Inflammatory macrophage treated with lipopolysaccharide for 4 hours (primary cell): ENCODE measurements at regions not wholly inside any gene's neighbourhood (a gene's known extent, or its start where the extent isn't known, plus 50 kb on each side); places are given as distances from the start of the nearest gene placed in this dataset.

Source experiments
- DNase-seq: peaks from one replicate; pipeline ENCODE4 v3.0.0-alpha.2; 2020

- no peak for DNase-seq
Measured at GRCh38 chr15:47950447-47950846, 170.3 kb upstream of the SLC24A5 start.

DNA sequence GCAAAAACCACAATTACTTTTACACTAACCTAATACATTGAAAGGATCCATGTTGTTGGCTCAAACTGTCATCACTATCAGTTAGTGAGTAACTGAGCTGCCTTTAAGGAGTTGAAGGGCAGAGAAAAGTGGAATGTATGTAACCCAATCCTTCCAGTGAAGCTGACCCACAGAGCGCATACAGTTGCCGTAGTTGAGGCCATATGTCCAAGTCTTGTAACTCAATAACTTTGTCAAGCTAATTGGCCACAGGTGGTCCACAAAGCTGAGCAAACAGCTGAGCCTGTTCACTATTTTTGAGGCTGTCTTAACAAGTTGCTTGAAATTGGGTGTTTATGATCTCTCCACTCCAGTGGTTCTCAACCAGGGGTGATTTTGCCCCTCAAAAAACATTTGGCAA, 169.0 kb upstream of the SLC24A5 start:
- DNase-seq, result no peak

DNA sequence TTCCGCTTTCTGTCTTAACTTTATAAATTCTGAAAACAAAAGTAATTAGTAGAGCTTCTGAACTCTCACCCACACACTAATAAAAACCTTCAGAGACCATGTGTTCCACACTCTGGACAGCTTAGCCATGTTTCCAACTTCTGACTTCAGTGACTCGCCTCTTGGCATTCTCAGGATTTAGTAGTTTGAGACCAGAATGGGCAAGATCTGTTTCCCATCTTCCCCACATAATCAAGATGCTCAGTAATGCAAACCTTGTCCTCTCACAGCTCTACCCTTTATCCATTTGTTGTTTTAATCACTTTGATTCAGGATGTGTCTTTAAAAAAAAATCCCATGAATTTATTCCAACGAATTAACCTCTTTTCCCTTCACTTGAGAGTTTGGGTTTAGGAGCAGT, 166.6 kb upstream of the SLC24A5 start:
- DNase-seq, result no peak

DNA sequence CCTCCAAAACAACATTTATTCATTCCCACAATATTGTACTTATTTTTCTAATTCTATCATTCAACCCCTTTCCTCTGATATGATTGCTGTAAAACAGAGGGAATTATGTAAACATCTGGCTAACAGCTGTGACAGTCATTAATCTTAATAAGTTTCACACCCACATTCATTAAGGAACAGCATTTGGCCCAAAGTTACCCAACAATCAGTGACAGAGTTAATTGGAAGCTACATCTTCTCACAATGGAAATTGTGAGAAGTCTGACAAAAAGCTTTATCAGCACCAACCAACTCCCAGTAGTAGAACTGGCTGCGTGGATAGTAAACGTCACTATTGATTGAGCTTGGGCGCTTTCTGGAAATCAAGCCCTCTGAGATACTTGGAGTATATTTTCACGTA, 165.8 kb upstream of the SLC24A5 start:
- no peak for DNase-seq

DNA sequence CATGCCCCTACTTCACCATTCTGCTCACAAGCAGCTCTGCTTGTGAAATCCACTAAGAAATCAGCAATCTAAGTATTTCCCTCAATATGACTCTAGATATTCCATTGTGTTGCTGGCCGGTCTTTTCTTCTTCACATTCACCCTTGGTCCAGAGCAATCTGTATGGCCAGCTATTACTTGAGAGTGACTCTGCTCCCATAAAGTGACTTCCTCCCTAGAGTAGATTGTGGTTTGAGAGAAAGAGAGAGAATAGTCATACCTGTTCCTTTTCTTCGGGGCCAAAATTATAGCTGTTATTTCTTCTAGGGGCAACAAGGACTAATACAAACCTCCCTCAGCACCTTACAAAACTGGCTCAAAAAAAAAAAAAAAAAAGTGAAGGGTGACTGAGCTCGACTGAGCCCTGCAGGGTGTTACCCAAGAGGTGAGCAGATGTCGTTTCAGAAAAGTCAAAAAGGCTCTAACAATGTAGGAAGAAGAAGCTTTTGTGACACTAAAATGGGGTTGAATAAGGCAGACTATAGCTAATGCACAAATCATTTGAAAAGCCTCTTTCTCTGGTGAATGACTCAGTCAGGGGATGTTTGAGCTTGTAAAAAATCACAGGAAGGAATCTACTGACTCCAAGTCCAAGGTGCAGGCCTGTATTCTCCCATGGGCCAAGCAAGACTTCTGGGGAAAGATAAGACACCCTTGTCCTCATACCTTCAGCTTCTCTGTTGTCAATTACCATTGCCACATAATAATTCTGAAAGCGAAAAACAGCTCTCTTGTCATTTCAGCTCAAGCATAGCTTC, 161.0 kb upstream of the SLC24A5 start:
- no peak for DNase-seq

DNA sequence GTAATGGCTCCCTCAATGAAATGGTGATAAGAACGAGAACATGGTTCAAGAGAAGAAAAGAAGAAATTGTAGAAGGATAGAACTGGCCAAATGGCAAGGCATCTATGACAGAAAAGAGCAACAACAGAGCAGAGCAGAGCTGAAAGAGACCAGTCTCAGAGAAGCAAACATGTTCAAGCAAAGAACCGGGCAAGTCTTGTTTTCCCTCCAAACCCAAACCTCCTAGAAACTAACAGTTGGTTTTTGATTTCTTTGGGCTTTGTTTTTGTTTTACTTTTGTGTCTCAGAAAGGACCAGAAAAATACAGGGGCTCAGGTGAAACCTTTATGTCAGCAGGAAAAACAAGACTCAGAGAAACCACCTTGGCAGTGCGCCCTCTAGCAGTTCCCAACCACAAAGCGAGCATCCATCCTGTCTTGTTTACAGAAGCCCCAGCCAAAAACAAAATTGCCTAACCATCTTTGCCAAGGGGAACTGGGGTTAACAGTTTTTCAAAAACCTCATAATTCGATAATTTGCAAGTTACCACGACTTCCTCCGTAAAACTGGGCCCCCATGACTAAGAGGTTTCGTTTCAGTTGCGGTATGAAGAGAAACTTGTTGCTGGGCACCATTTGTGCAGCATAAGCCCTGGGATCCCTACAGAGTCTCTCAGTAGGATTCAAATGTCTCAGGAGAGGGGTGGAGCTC, 159.2 kb upstream of the SLC24A5 start:
- peak; percentile 72 for DNase-seq

- DNase-seq, result no peak
Measured at GRCh38 chr15:47963265-47963664, 157.5 kb upstream of the SLC24A5 start.

DNA sequence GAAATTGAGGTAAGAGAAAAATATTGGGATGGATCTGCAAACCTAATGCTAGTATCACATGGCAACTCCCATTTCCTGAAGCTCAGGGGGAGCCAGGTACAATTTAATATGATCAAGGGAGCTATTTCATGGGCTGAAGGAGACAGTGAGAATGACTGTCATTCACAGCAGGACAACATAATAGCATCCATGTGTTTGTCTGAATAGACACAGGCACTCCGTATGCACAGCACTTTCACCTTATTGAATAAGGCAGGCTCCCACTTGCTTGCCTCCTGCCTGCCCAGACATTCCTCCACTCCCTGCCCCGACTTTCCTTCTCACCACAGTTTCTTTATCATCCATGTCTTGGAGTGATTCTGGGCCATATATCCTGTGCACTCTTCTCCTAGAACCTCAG, 156.6 kb upstream of the SLC24A5 start:
- DNase-seq, result no peak

DNA sequence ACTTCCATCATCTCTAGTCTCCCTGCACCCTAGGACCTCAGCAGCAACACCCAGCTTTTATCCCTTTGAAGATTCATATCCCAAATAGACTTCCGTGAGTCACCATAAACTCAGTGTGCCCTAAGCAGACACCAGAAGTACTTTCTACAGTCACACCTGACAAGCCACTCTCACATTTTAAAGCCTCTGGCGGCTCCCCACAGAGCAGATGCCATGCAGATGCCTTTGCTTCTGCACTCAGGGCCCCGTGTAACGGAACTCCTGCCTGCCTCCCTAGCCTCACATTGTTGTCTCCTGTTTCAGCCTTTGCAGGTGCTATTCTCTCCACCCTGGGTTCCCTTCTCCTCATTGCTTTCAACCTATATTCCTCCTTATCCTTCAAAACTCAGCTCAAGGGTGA, 155.5 kb upstream of the SLC24A5 start:
- no peak for DNase-seq

DNA sequence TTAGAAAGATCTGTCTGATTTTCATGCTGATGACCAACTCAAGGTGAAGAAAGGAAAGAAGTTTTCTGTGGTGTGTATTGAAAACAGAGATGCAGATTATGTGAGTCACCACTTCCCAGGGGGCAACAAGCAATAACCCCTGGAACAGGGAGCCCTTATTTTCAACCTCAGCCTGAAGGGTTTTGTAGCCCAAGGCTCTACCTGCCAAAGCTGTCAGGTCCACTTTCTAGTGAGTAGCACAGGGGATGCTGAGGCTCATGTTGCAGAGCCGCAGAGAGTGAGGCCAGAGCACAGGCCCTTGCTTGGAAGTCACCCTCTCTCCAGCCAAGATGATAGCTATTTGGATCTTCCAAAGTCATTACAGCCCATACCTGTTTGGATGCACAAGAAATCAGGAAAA, 152.2 kb upstream of the SLC24A5 start:
- DNase-seq, result no peak

DNA sequence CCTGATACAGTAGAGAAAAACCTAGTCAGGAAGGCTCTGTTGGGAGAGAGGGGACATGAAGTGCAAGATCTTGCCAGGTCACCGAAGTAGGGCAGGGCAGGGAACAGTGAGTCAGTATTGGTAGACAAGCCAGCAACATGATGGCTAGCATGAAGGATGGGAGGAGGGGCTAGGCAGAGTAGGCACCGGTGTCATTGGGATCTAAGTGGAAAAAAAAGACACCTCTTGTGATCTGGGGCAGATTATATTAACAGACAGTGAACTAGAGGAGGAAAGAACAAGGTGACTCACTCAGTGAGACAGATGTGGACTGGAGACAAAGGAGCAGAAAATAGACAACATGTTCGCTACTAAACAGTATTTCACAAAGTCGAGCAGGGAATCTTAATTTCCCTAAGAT, 149.2 kb upstream of the SLC24A5 start:
- DNase-seq, result no peak

DNA sequence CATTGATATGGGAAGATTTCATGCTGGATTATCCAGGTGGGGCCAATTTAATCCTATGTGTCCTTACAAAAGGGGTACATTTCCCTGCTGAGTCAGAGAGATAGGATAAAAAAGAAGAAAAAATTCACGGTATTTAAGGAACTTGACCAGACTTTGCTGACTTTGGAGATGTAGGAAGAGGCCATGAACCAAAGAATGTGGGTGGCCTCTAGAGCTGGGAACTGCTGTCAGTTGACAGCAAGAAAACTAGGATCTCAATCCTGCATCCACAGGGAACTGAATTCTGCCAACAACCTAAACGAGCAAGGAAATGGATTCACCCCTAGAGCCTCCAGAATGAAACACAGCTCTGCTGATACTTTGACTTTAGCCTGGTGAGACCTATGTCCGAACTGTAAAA, 148.1 kb upstream of the SLC24A5 start:
- DNase-seq, result no peak

DNA sequence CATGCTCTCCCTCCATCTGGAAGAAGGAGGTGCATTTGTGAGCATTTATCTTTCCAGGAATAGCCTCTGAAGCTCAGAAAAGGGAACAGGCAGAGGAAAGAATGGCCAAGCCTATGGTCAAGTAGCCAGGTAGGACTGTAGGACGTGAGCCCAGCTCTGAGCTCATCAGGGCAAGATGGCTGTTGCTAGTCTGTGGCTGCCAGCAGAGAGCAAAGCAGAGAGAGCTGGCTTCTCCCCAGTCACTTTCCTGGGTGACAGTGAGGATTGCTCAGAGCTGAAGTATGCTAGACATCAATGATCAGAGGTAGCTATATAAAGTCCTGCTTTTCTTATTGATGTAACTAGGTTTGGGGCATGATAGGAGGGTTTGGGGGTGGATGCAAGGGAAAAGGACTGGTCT, 146.1 kb upstream of the SLC24A5 start:
- DNase-seq, result no peak

GRCh38 chr15:47975427-47975826, 145.4 kb upstream of the SLC24A5 start:
- DNase-seq, result no peak

GRCh38 chr15:47983533-47983932, 137.3 kb upstream of the SLC24A5 start:
- no peak for DNase-seq

- DNase-seq, result no peak
Measured at GRCh38 chr15:47985568-47985967, 135.2 kb upstream of the SLC24A5 start.

DNA sequence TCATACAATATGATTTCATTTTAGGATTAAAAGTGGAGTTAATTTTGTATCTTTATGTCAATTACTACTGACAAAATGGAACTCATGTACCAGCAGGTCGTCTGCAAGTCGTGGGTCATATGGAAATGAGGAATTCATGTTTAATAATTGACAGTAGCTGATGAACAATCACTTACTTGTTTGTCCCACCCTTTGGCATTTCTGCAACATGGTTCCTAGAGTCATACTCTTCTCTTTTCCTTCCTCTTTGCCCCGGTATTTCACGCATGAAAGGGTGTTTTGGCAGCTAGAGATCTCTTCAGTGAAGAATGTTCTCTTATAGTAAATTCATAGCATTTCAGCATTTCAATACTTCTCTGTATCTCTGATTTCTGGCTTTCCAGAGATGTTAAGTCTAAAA, 133.3 kb upstream of the SLC24A5 start:
- peak; percentile 20 for DNase-seq

DNA sequence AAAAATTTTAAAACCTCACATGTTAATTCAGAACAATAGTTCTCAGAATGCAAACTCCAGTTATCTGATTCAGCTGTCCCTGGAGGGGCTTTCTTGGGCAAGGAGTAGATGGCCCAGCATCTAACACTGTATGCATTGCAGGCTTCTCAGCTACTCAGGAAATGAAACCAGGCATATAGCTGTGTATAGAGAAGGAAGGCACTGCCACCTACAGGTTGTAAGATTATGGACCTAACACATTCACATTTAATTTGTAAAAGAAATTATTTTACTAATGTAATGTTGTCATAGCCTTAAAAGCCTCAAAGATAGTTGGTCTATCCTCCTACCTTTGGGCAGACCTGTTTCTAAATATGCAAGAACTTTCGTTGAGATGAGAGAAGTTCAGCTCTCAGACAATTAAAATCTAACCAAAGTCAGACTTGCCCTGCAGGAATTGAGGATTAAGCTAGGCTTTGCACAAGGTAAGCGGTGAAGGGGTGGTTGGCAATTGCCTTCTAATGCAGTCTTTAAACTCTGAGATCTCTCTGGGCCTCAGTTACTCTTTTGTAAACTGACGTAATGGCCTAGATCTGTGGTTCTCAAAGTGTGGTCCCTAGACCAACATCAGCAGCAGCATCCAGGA, 132.8 kb upstream of the SLC24A5 start:
- DNase-seq, result peak; percentile 70

DNA sequence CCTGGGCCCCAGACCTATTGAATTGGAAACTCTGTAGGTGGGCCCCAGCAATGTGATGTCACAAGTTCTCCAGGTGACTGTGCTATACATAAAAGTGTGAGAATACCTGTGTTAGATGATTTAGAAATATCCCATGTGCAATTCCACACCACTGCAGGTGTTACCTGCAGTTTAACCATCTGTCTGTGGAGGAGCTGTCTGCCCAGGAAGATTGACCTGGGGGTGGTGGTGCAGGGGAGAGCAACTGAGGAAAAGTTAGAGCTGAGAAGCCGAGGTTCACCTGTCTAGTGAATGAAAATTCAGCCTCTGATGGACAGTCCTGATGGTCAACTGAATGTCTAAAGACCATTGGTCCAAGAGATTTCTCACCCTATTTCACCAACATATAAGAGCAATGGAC, 132.2 kb upstream of the SLC24A5 start:
- no peak for DNase-seq

DNA sequence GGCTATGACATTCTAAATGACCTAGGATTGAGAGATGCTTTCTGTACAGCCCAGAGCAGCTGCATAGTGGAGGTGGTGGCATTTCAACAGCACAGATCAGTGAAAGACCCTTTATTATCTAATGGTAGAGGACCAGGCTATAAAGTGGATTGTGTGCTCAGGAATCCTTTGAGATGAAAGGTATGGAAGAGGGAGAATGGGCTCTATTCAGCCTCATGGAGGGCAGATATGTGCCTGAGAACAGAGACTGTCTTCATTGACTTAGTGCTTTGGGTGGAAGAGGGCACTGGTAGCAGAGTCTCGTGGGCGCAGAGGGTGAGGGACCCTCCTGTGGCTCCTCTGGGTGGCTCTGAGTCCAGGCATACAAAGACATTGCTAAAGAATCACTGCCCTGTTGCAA, 130.0 kb upstream of the SLC24A5 start:
- DNase-seq, result no peak

- no peak for DNase-seq
Measured at GRCh38 chr15:47991357-47991756, 129.4 kb upstream of the SLC24A5 start.

- no peak for DNase-seq
Measured at GRCh38 chr15:47993051-47993450, 127.7 kb upstream of the SLC24A5 start.

DNA sequence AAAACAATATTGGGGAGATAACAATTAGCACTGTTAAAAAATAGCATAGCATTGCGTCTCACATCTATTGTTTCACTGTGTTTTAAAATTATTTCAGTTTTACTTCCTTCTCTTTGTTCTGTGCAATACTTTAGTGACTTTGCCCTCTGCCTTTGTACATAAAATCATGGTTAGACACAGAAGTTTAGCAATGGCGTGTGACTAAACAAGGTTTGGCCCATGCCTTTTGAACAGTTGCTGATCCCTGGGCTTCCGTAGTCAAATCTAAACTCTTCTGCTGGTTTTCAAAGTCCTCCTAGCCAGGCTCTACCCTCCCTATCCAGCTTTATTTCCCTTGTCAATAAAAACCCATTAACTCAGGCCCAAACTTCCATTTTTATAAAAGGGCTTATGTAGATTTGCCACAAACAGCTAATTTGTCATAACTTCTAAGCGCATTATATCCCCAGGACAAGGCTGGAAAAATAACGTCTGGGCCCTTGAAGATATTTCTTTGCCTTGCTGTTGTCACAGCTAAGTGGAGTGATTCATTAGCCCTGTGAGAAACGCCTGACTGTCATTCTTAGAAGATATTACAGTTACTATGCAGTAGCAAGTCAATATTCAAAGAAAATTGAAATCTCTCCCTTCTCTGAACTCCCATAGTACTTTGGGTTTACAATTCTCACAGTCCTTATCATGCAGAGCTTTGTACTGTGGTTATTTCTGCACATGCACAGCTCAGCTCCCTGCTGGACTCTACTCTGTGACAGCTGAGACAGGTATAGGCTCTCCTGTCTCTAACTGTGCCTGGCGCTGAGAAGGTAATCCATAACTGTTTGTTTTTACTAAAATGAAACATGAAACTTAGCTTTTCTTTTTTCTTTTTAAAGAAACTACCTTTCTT, 123.4 kb upstream of the SLC24A5 start:
- DNase-seq, result peak; percentile 80
